HCT116 (cell line): ENCODE measurements at regions not wholly inside any gene's neighbourhood (a gene's known extent, or its start where the extent isn't known, plus 50 kb on each side); places are given as distances from the start of the nearest gene placed in this dataset.

Experiments
- ATAC-seq: fragments of 200-7000 bp; cut with Tn5 transposase; 2 replicates; pipeline ENCODE4 v1.9.1; 2020; ENCODE audit warnings: mild to moderate bottlenecking, moderate library complexity
- BruUV-seq: library from RNA; stranded (reverse); fragments of 400-500 nt; replicated peaks from 2 replicates; lab custom pipeline; 2021; lab: Mats Ljungman, UMichigan
- CTCF ChIA-PET: fragments of 300-600 bp; sonication (Branson Sonifier 250); formaldehyde crosslinking; loops from one replicate; lab custom pipeline; 2021; ENCODE audit warnings: antibody characterized with exemption; lab: Charles Lee
- POLR2A ChIA-PET: fragments of 300-600, 350-600 bp; sonication (Branson Sonifier 250); formaldehyde crosslinking; loops from one replicate; lab custom pipeline; 2021; ENCODE audit warnings: antibody characterized with exemption; lab: Charles Lee
- RAD21 ChIA-PET, 2 experiments: fragments of 300-600 bp; sonication (Branson Sonifier 250); formaldehyde crosslinking; loops; one replicate each; lab custom pipeline; 2023; ENCODE audit warnings: low total read pairs in 2 of 2; ENCODE audit not compliant: uncharacterized antibody in 2 of 2, unreplicated experiment in 2 of 2, low non-redundant PET in 1 of 2; lab: Charles Lee
- DNase-seq: peaks from one replicate; pipeline ENCODE4 v3.0.0-alpha.2; 2010; ENCODE audit warnings: low read depth, low spot score
- H2AFZ ChIP-seq: fragments of 200-600 bp; shearing (Covaris generic), sonication (generic); 2 replicates; pipeline ENCODE4 v1.6.1; 2017; ENCODE audit warnings: low read depth, mixed run types, mixed read lengths, antibody characterized with exemption, low read length; ENCODE audit not compliant: poor library complexity, severe bottlenecking
- H3K27ac ChIP-seq: 2 replicates; pipeline ENCODE4 v1.5.1; 2012; ENCODE audit warnings: low read depth, low read length
- H3K27me3 ChIP-seq: fragments of 200-600 bp; sonication (generic); 2 replicates; pipeline ENCODE4 v1.6.1; 2016; ENCODE audit warnings: mixed run types, low read length, mixed read lengths; ENCODE audit not compliant: insufficient read depth
- H3K36me3 ChIP-seq, 2 experiments: fragments of 200-500 bp in 1 of 2; fragments of 200-600 bp in 1 of 2; sonication (Bioruptor generic) in 1 of 2; sonication (generic) in 1 of 2; 2 replicates each; pipeline versions ENCODE4 v1.5.1 to v1.6.1; 2014 to 2016; ENCODE audit warnings: low read length in 2 of 2, inconsistent platforms in 1 of 2, mixed read lengths in 1 of 2, mixed run types in 1 of 2; ENCODE audit not compliant: insufficient read depth in 2 of 2, control insufficient read depth in 1 of 2
- H3K4me1 ChIP-seq, 2 experiments: fragments of 200-600 bp in 1 of 2; sonication (generic) in 1 of 2; 2 replicates each; pipeline versions ENCODE4 v1.5.1 to v1.6.1; 2012 to 2017; ENCODE audit warnings: low read length in 2 of 2, inconsistent platforms in 1 of 2, mild to moderate bottlenecking in 1 of 2, mixed read lengths in 1 of 2, mixed run types in 1 of 2, moderate library complexity in 1 of 2; ENCODE audit not compliant: insufficient read depth in 2 of 2, control insufficient read depth in 1 of 2
- H3K4me2 ChIP-seq: fragments of 200-600 bp; sonication (generic); 2 replicates; pipeline ENCODE4 v1.6.1; 2017; ENCODE audit warnings: mixed run types, low read length, mixed read lengths
- H3K4me3 ChIP-seq, 2 experiments: fragments of 200-600 bp in 1 of 2; sonication (generic) in 1 of 2; replicated peaks in 1 of 2; 2 replicates each; pipeline ENCODE4 v1.5.1; 2011 to 2016; ENCODE audit warnings: low read length in 2 of 2, control low read depth in 1 of 2, low read depth in 1 of 2, mild to moderate bottlenecking in 1 of 2, mixed read lengths in 1 of 2, mixed run types in 1 of 2
- H3K79me2 ChIP-seq: fragments of 200-600 bp; sonication (generic); 2 replicates; pipeline ENCODE4 v1.6.1; 2017; ENCODE audit warnings: mild to moderate bottlenecking, mixed run types, low read length, moderate library complexity, mixed read lengths; ENCODE audit not compliant: insufficient read depth
- H3K9ac ChIP-seq: fragments of 200-600 bp; sonication (generic); 2 replicates; pipeline ENCODE4 v1.6.1; 2016; ENCODE audit warnings: low read length, mixed read lengths
- H3K9me2 ChIP-seq: fragments of 200-600 bp; sonication (generic), shearing (Covaris generic); 2 replicates; pipeline ENCODE4 v1.6.1; 2017; ENCODE audit warnings: mixed run types, mild to moderate bottlenecking, moderate library complexity; ENCODE audit not compliant: insufficient read depth
- H3K9me3 ChIP-seq, 2 experiments: fragments of 200-500 bp in 1 of 2; fragments of 200-600 bp in 1 of 2; sonication (Bioruptor generic) in 1 of 2; sonication (generic) in 1 of 2; 2 replicates each; pipeline ENCODE4 v1.6.1; 2014 to 2017; ENCODE audit warnings: low read length in 2 of 2, mixed read lengths in 2 of 2, inconsistent platforms in 1 of 2, low read depth in 1 of 2, mild to moderate bottlenecking in 1 of 2, mixed run types in 1 of 2, moderate library complexity in 1 of 2; ENCODE audit not compliant: control insufficient read depth in 1 of 2, insufficient read depth in 1 of 2
- H4K20me1 ChIP-seq: fragments of 200-600 bp; sonication (generic), shearing (Covaris generic); 2 replicates; pipeline ENCODE4 v1.6.1; 2017; ENCODE audit warnings: mixed run types, mild to moderate bottlenecking, moderate library complexity; ENCODE audit not compliant: insufficient read depth
- ATF3 ChIP-seq: IDR thresholded peaks from 2 replicates; pipeline ENCODE4 v1.6.1; 2012
- CBX3 ChIP-seq: IDR thresholded peaks from 2 replicates; pipeline ENCODE4 v1.6.1; 2012; ENCODE audit warnings: low read depth
- CTCF ChIP-seq, 3 experiments: fragments of 200-600 bp in 1 of 3; sonication (generic) in 1 of 3; IDR thresholded peaks in 2 of 3; conservative IDR thresholded peaks in 1 of 3; 2 replicates each; pipeline ENCODE4 v1.5.1; 2012 to 2017; ENCODE audit warnings: low read depth in 2 of 3, low read length in 2 of 3, antibody characterized with exemption in 1 of 3, borderline replicate concordance in 1 of 3, control low read depth in 1 of 3, mild to moderate bottlenecking in 1 of 3, mixed read lengths in 1 of 3, mixed run types in 1 of 3, moderate library complexity in 1 of 3; ENCODE audit not compliant: insufficient read depth in 1 of 3
- EZH2 ChIP-seq: fragments of 200-600 bp; sonication (generic); IDR thresholded peaks from 2 replicates; pipeline ENCODE4 v1.6.1; 2017; ENCODE audit warnings: antibody characterized with exemption, mixed run types
- MAX ChIP-seq: IDR thresholded peaks from 2 replicates; pipeline ENCODE4 v1.6.1; 2012
- RAD21 ChIP-seq: IDR thresholded peaks from 2 replicates; pipeline ENCODE4 v1.6.1; 2012; ENCODE audit warnings: low read depth, mild to moderate bottlenecking
- YY1 ChIP-seq: IDR thresholded peaks from 2 replicates; pipeline ENCODE4 v1.6.1; 2011; ENCODE audit warnings: low read length, low read depth, moderate library complexity, mild to moderate bottlenecking; ENCODE audit not compliant: insufficient replicate concordance; ENCODE audit errors: extremely low read depth
- ZBTB33 ChIP-seq: IDR thresholded peaks from 2 replicates; pipeline ENCODE4 v1.6.1; 2011; ENCODE audit warnings: mild to moderate bottlenecking, low read length, moderate library complexity; ENCODE audit not compliant: insufficient replicate concordance; ENCODE audit errors: extremely low read depth
- ZNF274 ChIP-seq: fragments of 200-500 bp; sonication (Bioruptor generic); IDR thresholded peaks from 2 replicates; pipeline ENCODE4 v1.6.1; 2014; ENCODE audit warnings: mild to moderate bottlenecking, low read depth, low read length, inconsistent platforms
- intact Hi-C: fragments of 100-400 bp; cut with micrococcal nuclease; formaldehyde crosslinking; loops from 2 replicates; pipeline ENCODE4 v1.10.0; 2022

- no TSS peak for BruUV-seq
- Histone ChIP-seq H4K20me1 (no peaks in the 10 kb centered on the region), H3K4me3 (no peak overlapping the region), H2AFZ (no peak overlapping the region), H3K4me1 (peaks cover 3 to 26% of the 10 kb centered on the region in 2 experiments; a peak in 3 of 4 replicates), H3K9me3 (no peaks in the 10 kb centered on the region), H3K27ac (no peak overlapping the region), H3K4me2 (no peak overlapping the region), H3K9ac (no peak overlapping the region), H3K27me3 (no peaks in the 10 kb centered on the region), H3K36me3 (no peaks in the 10 kb centered on the region), H3K79me2 (no peaks in the 10 kb centered on the region), H3K9me2 (no peaks in the 10 kb centered on the region)
- ChIA-PET CTCF (no interaction called here), POLR2A (no interaction called here), RAD21 (interaction anchor here in 1 of 2 experiments (0.5 kb wide), 1 partner anchor 255 kb away, joined by 3 read pairs; no protein-coding TSS in a partner anchor)
- ATAC-seq (no peak), DNase-seq (no peak)
- no peak for TF ChIP-seq CBX3
- TF ChIP-seq RAD21: no peak
- no peak for TF ChIP-seq MAX
- TF ChIP-seq ATF3: no peak
- no peak for TF ChIP-seq ZBTB33
- TF ChIP-seq EZH2: no peak
- TF ChIP-seq CTCF (IDR thresholded peaks at IDR 0.05 in 2 of 3, conservative IDR thresholded peaks at IDR 0.05 in 1 of 3; ENCODE audit: borderline replicate concordance in 1 of 3, insufficient read depth in 1 of 3, low read depth in 2 of 3, low read length in 2 of 3): no peak
- no peak for TF ChIP-seq ZNF274
- TF ChIP-seq YY1: no peak
- intact Hi-C loops: loop anchor here (5.0 to 10.0 kb wide), 3 partner anchors 97 to 255 kb away; partner anchors contain the start of gene PRDM1
Measured at GRCh38 chr6:105990151-105990550, 96.0 kb upstream of the PRDM1 start.
